H9 (cell line): ENCODE measurements at regions not wholly inside any gene's neighbourhood (a gene's known extent, or its start where the extent isn't known, plus 50 kb on each side); places are given as distances from the start of the nearest gene placed in this dataset.

Source experiments
- DNase-seq: peaks from one replicate; pipeline ENCODE4 v3.0.0-alpha.2; 2017
- H2AFZ ChIP-seq: one replicate; pipeline ENCODE4 v1.6.1; 2013; ENCODE audit warnings: mild to moderate bottlenecking, low read length, control low read depth, moderate library complexity
- H2AK5ac ChIP-seq: 2 replicates; pipeline ENCODE4 v1.6.1; 2013; ENCODE audit warnings: low read length, control low read depth, mixed read lengths; ENCODE audit not compliant: insufficient read length
- H2BK120ac ChIP-seq: one replicate; pipeline ENCODE4 v1.6.1; 2013; ENCODE audit warnings: low read depth, mild to moderate bottlenecking, low read length, control low read depth, inconsistent platforms; ENCODE audit not compliant: poor library complexity, severe bottlenecking
- H2BK12ac ChIP-seq: 2 replicates; pipeline ENCODE4 v1.6.1; 2013; ENCODE audit warnings: low read length, control low read depth, mixed read lengths, low read depth; ENCODE audit not compliant: insufficient read length
- H2BK15ac ChIP-seq: 2 replicates; pipeline ENCODE4 v1.6.1; 2013; ENCODE audit warnings: low read depth, low read length, control low read depth
- H2BK20ac ChIP-seq: one replicate; pipeline ENCODE4 v1.6.1; 2013; ENCODE audit warnings: low read depth, mild to moderate bottlenecking, low read length, control low read depth, inconsistent platforms; ENCODE audit not compliant: poor library complexity, severe bottlenecking
- H2BK5ac ChIP-seq: 2 replicates; pipeline ENCODE4 v1.6.1; 2013; ENCODE audit warnings: low read length, control low read depth, mixed read lengths; ENCODE audit not compliant: insufficient read length
- H3K14ac ChIP-seq: 2 replicates; pipeline ENCODE4 v1.6.1; 2013; ENCODE audit warnings: low read length, control low read depth; ENCODE audit not compliant: insufficient read depth
- H3K18ac ChIP-seq: 2 replicates; pipeline ENCODE4 v1.6.1; 2013; ENCODE audit warnings: low read depth, mild to moderate bottlenecking, mixed read lengths, low read length, control low read depth; ENCODE audit not compliant: insufficient read length
- H3K23ac ChIP-seq: 2 replicates; pipeline ENCODE4 v1.6.1; 2013; ENCODE audit warnings: low read length, control low read depth, mixed read lengths, low read depth; ENCODE audit not compliant: insufficient read length
- H3K23me2 ChIP-seq: 2 replicates; pipeline ENCODE4 v1.6.1; 2013; ENCODE audit warnings: low read depth, mild to moderate bottlenecking, mixed read lengths, low read length, control low read depth; ENCODE audit not compliant: insufficient read length, poor library complexity, severe bottlenecking
- H3K27ac ChIP-seq: 2 replicates; pipeline ENCODE4 v1.5.1; 2013; ENCODE audit warnings: low read length, control low read depth, mixed read lengths, low read depth; ENCODE audit not compliant: insufficient read length
- H3K27me3 ChIP-seq: 2 replicates; pipeline ENCODE4 v1.6.1; 2013; ENCODE audit warnings: low read length, control low read depth, inconsistent platforms; ENCODE audit not compliant: insufficient read depth
- H3K4ac ChIP-seq: 2 replicates; pipeline ENCODE4 v1.6.1; 2013; ENCODE audit warnings: low read depth, mild to moderate bottlenecking, control low read depth, inconsistent platforms, low read length, moderate library complexity
- H3K4me1 ChIP-seq: 2 replicates; pipeline ENCODE4 v1.6.1; 2013; ENCODE audit warnings: low read length, control low read depth, inconsistent platforms; ENCODE audit not compliant: insufficient read depth
- H3K4me2 ChIP-seq: 2 replicates; pipeline ENCODE4 v1.6.1; 2013; ENCODE audit warnings: low read length, control low read depth, mixed read lengths; ENCODE audit not compliant: insufficient read length, insufficient read depth
- H3K56ac ChIP-seq: 2 replicates; pipeline ENCODE4 v1.6.1; 2013; ENCODE audit warnings: low read depth, mild to moderate bottlenecking, mixed read lengths, low read length, control low read depth; ENCODE audit not compliant: insufficient read length
- H3K79me1 ChIP-seq: 2 replicates; pipeline ENCODE4 v1.6.1; 2013; ENCODE audit warnings: low read depth, mild to moderate bottlenecking, moderate library complexity, low read length, control low read depth, inconsistent platforms; ENCODE audit not compliant: insufficient read depth, poor library complexity, severe bottlenecking
- H3K79me2 ChIP-seq: 2 replicates; pipeline ENCODE4 v1.6.1; 2013; ENCODE audit warnings: low read length, control low read depth, inconsistent platforms; ENCODE audit not compliant: insufficient read depth
- H3K9ac ChIP-seq: 2 replicates; pipeline ENCODE4 v1.6.1; 2013; ENCODE audit warnings: low read length, control low read depth, mixed read lengths; ENCODE audit not compliant: insufficient read length; ENCODE audit errors: extremely low read depth
- H3K9me3 ChIP-seq: one replicate; pipeline ENCODE4 v1.6.1; 2013; ENCODE audit warnings: low read depth, low read length, inconsistent platforms; ENCODE audit not compliant: control insufficient read depth
- H3T11ph ChIP-seq: one replicate; pipeline ENCODE4 v1.6.1; 2013; ENCODE audit warnings: mild to moderate bottlenecking, low read length, control low read depth, inconsistent platforms
- H4K20me1 ChIP-seq: one replicate; pipeline ENCODE4 v1.6.1; 2013; ENCODE audit not compliant: control insufficient read depth, insufficient read length, insufficient read depth
- H4K5ac ChIP-seq: 2 replicates; pipeline ENCODE4 v1.6.1; 2013; ENCODE audit warnings: low read depth, mild to moderate bottlenecking, mixed read lengths, low read length, control low read depth; ENCODE audit not compliant: insufficient read length
- H4K8ac ChIP-seq: replicated peaks from 2 replicates; pipeline ENCODE4 v1.6.1; 2013; ENCODE audit warnings: low read length, control low read depth, mixed read lengths, low read depth; ENCODE audit not compliant: insufficient read length
- H4K91ac ChIP-seq: 2 replicates; pipeline ENCODE4 v1.6.1; 2013; ENCODE audit warnings: low read depth, mild to moderate bottlenecking, moderate library complexity, mixed read lengths, low read length, control low read depth; ENCODE audit not compliant: insufficient read length
- H3K27ac Mint-ChIP-seq, 3 experiments: 2 replicates in 2 of 3; 3 replicates in 1 of 3; pipeline ENCODE4 v1.8.0; 2020 to 2021; ENCODE audit warnings: mixed read lengths in 3 of 3, mild to moderate bottlenecking in 1 of 3, moderate library complexity in 1 of 3
- H3K27me3 Mint-ChIP-seq: 2 replicates; pipeline ENCODE4 v1.8.0; 2021; ENCODE audit warnings: low read depth, mild to moderate bottlenecking, moderate library complexity, mixed read lengths
- H3K36me3 Mint-ChIP-seq, 3 experiments: 2 replicates in 2 of 3; 3 replicates in 1 of 3; pipeline ENCODE4 v1.8.0; 2020 to 2021; ENCODE audit warnings: low read depth in 3 of 3, mixed read lengths in 3 of 3; ENCODE audit not compliant: insufficient read depth in 1 of 3
- H3K4me1 Mint-ChIP-seq, 2 experiments: 2 replicates each; pipeline ENCODE4 v1.8.0; 2020; ENCODE audit warnings: mixed read lengths in 2 of 2
- H3K4me3 Mint-ChIP-seq, 2 experiments: 2 replicates in 1 of 2; 3 replicates in 1 of 2; pipeline ENCODE4 v1.8.0; 2020 to 2021; ENCODE audit warnings: mild to moderate bottlenecking in 2 of 2, mixed read lengths in 2 of 2, moderate library complexity in 1 of 2
- H3K9me3 Mint-ChIP-seq, 2 experiments: 2 replicates in 1 of 2; 3 replicates in 1 of 2; pipeline ENCODE4 v1.8.0; 2020; ENCODE audit warnings: mild to moderate bottlenecking in 2 of 2, mixed read lengths in 2 of 2, moderate library complexity in 1 of 2
- CTCF ChIP-seq: fragments of 200-600 bp; sonication (generic); conservative IDR thresholded peaks from 3 replicates; pipeline ENCODE4 v1.8.0; 2021; ENCODE audit warnings: antibody characterized with exemption, mild to moderate bottlenecking
- WGBS: extraction: QIAGEN DNeasy Blood & Tissue Kit; methylation state at CpG from one replicate; pipeline ENCODE4 v1.1.7; 2013; ENCODE audit warnings: missing lambda C conversion rate, low lambda C conversion rate, mixed read lengths; ENCODE audit not compliant: insufficient read length; ENCODE audit errors: extremely low coverage; 5-methylcytosine and 5-hydroxymethylcytosine counted together

- H3T11ph ChIP-seq, result no peak overlapping the region
- no peaks in the 10 kb centered on the region for H3K36me3 Mint-ChIP-seq
- no CpG with 5 or more reads among the region's 2 CpGs for WGBS
These were observed 1016.4 kb upstream of the PIK3C3 start for GRCh38 chr18:40938615-40939014.

More at GRCh38 chr18:40938615-40939014, 1016.4 kb upstream of the PIK3C3 start:
- no peaks in the 10 kb centered on the region; a peak in 1 of 5 replicates for H3K9me3 Mint-ChIP-seq
- Histone ChIP-seq H2BK20ac (no peak overlapping the region), H2AFZ (no peak overlapping the region), H3K79me2 (no peaks in the 10 kb centered on the region), H3K27me3 (no peaks in the 10 kb centered on the region), H4K91ac (no peak overlapping the region), H3K23ac (no peak overlapping the region), H2BK5ac (no peak overlapping the region), H2BK15ac (no peak overlapping the region), H3K4me2 (no peak overlapping the region), H3K14ac (no peak overlapping the region), H2BK12ac (no peak overlapping the region), H4K5ac (no peak overlapping the region), H3K18ac (no peak overlapping the region), H4K20me1 (no peaks in the 10 kb centered on the region), H3K4me1 (no peaks in the 10 kb centered on the region), H3K9ac (no peak overlapping the region), H3K56ac (no peak overlapping the region), H3K4ac (no peak overlapping the region), H4K8ac (no peak overlapping the region), H2AK5ac (no peak overlapping the region), H2BK120ac (no peak overlapping the region), H3K79me1 (no peaks in the 10 kb centered on the region), H3K27ac (no peak overlapping the region), H3K9me3 (no peaks in the 10 kb centered on the region), H3K23me2 (no peaks in the 10 kb centered on the region)
- H3K27me3 Mint-ChIP-seq, result no peaks in the 10 kb centered on the region
- no peak overlapping the region for H3K27ac Mint-ChIP-seq
- no peak for TF ChIP-seq CTCF
- H3K4me1 Mint-ChIP-seq, result peaks cover 4 to 5% of the 10 kb centered on the region in 2 experiments
- no peak overlapping the region for H3K4me3 Mint-ChIP-seq
- DNase-seq, result no peak
